ENCODE measurements at regions not wholly inside any gene's neighbourhood (a gene's known extent, or its start where the extent isn't known, plus 50 kb on each side); places are given as distances from the start of the nearest gene placed in this dataset.
"Not testable (repeated sequence)": the region's sequence is repeated elsewhere in the genome, so short reads cannot be mapped to it uniquely, and the experiment has no call there.

GRCh38 chr7:9029681-9030530, 596.5 kb downstream of the NXPH1 start:
- H3K36me3 ChIP-seq, result no peaks in the 10 kb centered on the region
- no peaks in the 10 kb centered on the region for H3K27me3 ChIP-seq
- DNase-seq (no peak), ATAC-seq (no peak)
- no peaks in the 10 kb centered on the region for H3K4me1 ChIP-seq
- no peak overlapping the region for H3K27ac ChIP-seq
- intact Hi-C loops (cut with DNase I), result no loop called here
- no peak overlapping the region for H3K4me3 ChIP-seq
- TF ChIP-seq, protein P1, sequence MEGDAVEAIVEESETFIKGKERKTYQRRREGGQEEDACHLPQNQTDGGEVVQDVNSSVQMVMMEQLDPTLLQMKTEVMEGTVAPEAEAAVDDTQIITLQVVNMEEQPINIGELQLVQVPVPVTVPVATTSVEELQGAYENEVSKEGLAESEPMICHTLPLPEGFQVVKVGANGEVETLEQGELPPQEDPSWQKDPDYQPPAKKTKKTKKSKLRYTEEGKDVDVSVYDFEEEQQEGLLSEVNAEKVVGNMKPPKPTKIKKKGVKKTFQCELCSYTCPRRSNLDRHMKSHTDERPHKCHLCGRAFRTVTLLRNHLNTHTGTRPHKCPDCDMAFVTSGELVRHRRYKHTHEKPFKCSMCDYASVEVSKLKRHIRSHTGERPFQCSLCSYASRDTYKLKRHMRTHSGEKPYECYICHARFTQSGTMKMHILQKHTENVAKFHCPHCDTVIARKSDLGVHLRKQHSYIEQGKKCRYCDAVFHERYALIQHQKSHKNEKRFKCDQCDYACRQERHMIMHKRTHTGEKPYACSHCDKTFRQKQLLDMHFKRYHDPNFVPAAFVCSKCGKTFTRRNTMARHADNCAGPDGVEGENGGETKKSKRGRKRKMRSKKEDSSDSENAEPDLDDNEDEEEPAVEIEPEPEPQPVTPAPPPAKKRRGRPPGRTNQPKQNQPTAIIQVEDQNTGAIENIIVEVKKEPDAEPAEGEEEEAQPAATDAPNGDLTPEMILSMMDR (IDR thresholded peaks at IDR 0.05), result no peak
- H3K9me3 ChIP-seq, result no peaks in the 10 kb centered on the region

DNA sequence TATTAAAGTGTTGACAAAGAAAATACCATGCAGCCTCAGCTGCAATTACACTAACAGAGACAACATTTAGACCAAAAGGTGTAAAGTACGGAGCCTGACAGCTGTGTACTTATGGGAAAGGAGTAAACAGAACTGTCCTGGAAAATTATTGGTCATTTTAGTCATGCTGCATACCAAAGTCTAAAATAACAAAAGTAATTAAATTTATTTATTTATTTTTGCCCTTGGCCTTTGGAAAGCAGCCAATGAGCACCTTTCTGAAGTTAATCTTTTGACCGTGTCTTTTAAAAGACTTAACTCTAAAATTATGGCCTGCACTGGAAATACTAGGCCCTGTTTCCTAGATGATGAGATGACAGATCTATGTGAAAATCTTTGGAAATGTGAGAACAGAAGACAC, 597.6 kb downstream of the NXPH1 start:
- ATAC-seq, result no peak
- DNase-seq, result no peak
- TF ChIP-seq, protein P1 (IDR thresholded peaks at IDR 0.05), result no peak
- Histone ChIP-seq H3K36me3 (no peaks in the 10 kb centered on the region), H3K27me3 (no peaks in the 10 kb centered on the region), H3K4me1 (no peaks in the 10 kb centered on the region), H3K9me3 (no peaks in the 10 kb centered on the region), H3K4me3 (no peak overlapping the region), H3K27ac (no peak overlapping the region)
- intact Hi-C loops (cut with DNase I), result no loop called here

GRCh38 chr7:9031386-9031785, 598.0 kb downstream of the NXPH1 start:
- no peak for ATAC-seq
- intact Hi-C loops (cut with DNase I), result no loop called here
- Histone ChIP-seq H3K27me3 (no peaks in the 10 kb centered on the region), H3K9me3 (no peaks in the 10 kb centered on the region), H3K4me1 (no peaks in the 10 kb centered on the region), H3K27ac (no peak overlapping the region), H3K36me3 (no peaks in the 10 kb centered on the region), H3K4me3 (no peak overlapping the region)
- no peak for DNase-seq
- TF ChIP-seq, protein P1 (IDR thresholded peaks at IDR 0.05), result no peak

DNA sequence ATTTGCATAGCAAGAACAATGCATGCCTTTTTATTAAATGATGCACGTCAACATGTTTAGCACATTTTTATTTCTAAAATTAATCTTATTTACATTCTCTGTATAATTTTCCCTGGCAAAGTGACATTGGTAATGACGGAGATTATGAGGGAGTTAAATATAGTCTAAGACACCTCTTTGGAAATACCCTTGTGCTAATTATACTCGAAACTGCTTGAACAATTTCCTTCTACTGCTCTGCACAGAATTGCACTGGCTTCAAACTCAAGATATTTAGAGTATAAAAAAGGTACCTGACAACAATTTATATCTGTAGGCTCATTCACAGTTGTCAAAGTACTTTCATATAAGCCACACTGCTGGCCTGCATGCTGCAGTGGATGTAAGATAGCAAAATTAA, 602.7 kb downstream of the NXPH1 start:
- no peak for DNase-seq
- intact Hi-C loops (cut with DNase I), result no loop called here
- Histone ChIP-seq H3K27me3 (no peaks in the 10 kb centered on the region), H3K27ac (no peak overlapping the region), H3K36me3 (no peaks in the 10 kb centered on the region), H3K9me3 (no peaks in the 10 kb centered on the region), H3K4me1 (no peaks in the 10 kb centered on the region), H3K4me3 (no peak overlapping the region)
- TF ChIP-seq, protein P1 (IDR thresholded peaks at IDR 0.05), result no peak
- no peak for ATAC-seq

GRCh38 chr7:9071160-9071762, 637.9 kb downstream of the NXPH1 start:
- Histone ChIP-seq H3K9me3 (no peaks in the 10 kb centered on the region), H3K4me1 (no peaks in the 10 kb centered on the region), H3K36me3 (no peaks in the 10 kb centered on the region), H3K4me3 (no peak overlapping the region), H3K27me3 (no peaks in the 10 kb centered on the region), H3K27ac (no peak overlapping the region)
- TF ChIP-seq, protein P1 (IDR thresholded peaks at IDR 0.05), result no peak
- DNase-seq, result no peak
- intact Hi-C loops (cut with DNase I), result no loop called here
- ATAC-seq, result no peak

DNA sequence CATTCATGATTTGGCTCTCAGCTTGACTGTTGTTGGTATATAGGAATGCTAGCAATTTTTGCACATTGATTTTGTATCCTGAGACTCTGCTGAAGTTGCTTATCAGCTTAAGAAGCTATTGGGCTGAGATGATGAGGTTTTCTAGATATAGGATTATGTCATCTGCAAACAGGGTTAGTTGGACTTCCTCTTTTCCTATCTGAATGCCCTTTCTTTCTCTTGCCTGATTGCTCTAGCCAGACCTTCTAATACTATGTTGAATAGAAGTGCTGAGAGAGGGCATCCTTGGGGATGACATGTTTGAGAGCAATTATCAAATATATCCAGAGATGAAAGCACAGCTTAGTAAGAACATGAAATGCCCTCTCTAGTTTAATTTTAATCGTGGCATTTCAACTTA, 642.4 kb downstream of the NXPH1 start:
- H3K27ac ChIP-seq; DNase-seq; intact Hi-C loops (cut with DNase I); H3K4me1 ChIP-seq; H3K27me3 ChIP-seq; H3K4me3 ChIP-seq; H3K9me3 ChIP-seq; H3K36me3 ChIP-seq; ATAC-seq: not testable (repeated sequence)

Measured in upper lobe of right lung (tissue), 1 donor.